Activated CD4-positive, CD25-positive, alpha-beta regulatory T cell treated with anti-CD3 and anti-CD28 coated beads, Interleukin-2, amount 50 U/mL, for 24 hours (primary cell): ENCODE measurements at regions not wholly inside any gene's neighbourhood (a gene's known extent, or its start where the extent isn't known, plus 50 kb on each side); places are given as distances from the start of the nearest gene placed in this dataset.

Source experiments
- ATAC-seq, 2 donors: fragments of 150-1000 bp; cut with Tn5 transposase; one replicate each; pipeline ENCODE4 v1.10.0; 2021; ENCODE audit warnings: mild to moderate bottlenecking in 1 of 2, moderate library complexity in 1 of 2

GRCh38 chr2:173649527-173650219 lies 295.0 kb downstream of the CDCA7 start:
- ATAC-seq = no peak

- no peak for ATAC-seq
Observed at GRCh38 chr2:173651891-173652290, 297.2 kb downstream of the CDCA7 start.

DNA sequence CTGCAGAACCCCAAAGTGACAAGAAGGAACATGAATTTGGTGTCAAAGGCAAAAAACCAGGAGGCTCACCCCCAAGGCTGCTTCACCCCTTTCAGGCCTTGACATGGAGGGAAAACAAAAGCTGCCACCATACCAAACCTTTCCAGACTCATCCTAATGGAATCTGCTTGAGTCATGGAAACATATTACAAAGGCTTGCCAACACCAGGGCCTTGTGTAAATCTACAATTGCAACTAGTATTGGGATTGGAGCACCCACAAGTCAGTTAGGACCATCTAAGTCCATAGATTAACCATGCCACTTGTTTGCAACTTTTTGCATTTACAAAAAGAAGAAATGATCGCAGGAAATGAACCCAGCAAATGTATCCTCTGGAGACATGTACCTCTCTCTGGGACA lies 297.6 kb downstream of the CDCA7 start:
- ATAC-seq = no peak

GRCh38 chr2:173652767-173653431 lies 298.2 kb downstream of the CDCA7 start:
- no peak for ATAC-seq

DNA sequence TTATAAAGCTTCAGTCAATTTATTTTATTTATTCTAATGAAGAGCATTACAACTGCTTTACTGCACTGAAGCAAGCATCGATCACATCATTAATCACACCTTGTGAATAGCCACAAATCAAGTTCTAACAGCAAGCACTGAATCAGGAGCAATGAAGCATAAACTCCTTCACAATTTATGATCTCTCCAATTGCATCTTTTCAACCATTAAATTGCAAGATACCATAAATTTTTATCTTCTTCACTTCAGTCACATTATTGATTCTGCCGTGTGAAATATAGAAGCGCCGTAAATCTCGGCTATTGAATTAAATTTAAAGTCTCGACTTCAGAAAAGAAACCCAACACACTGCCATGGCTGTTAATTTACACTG lies 298.7 kb downstream of the CDCA7 start:
- ATAC-seq = no peak

- ATAC-seq = no peak
Observed at GRCh38 chr2:173654161-173654895, 299.7 kb downstream of the CDCA7 start.

GRCh38 chr2:173654896-173655265 lies 300.2 kb downstream of the CDCA7 start:
- ATAC-seq = no peak

DNA sequence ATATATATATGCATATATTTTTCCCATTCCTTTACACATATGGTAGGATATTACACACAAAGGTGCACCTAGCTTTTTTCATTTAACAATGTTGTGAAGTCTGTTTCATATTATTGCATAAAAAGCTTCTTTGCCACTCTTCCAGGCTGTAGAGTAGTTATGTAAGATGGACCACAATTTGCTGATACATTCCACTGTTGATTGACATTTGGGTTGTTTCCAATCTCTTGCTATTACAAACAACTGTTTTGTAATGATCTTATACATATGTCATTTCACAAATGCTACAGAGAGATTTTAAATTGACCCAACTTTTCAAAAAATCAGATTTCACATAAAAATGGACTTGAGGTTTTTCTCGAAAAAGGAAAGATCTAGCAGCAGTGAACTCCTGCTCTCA lies 301.4 kb downstream of the CDCA7 start:
- ATAC-seq = no peak

GRCh38 chr2:173657996-173658717 lies 303.5 kb downstream of the CDCA7 start:
- ATAC-seq = no peak

- ATAC-seq = no peak
Observed at GRCh38 chr2:173658946-173659371, 304.3 kb downstream of the CDCA7 start.

DNA sequence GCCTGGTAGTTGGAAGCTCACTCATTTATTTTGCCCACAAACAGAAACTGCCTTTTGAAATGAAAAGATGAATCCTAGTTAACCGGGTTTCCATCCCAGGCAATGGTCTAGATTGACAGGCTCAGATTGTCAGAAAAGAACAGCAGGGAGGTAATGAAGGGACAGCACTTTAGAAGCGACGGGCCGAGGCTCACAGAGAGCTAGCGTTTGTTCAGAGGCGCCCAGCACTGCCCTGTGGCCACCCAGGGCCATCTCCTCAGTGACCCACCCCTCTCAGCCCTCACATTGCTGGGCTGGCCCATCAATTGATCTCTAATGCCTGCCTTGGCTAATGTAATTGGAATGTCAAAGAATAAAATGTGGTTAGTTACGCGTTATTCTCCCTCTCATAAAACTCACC lies 304.8 kb downstream of the CDCA7 start:
- ATAC-seq = no peak

- no peak for ATAC-seq
Observed at GRCh38 chr2:173661586-173661985, 303.6 kb downstream of the SP3 start.

DNA sequence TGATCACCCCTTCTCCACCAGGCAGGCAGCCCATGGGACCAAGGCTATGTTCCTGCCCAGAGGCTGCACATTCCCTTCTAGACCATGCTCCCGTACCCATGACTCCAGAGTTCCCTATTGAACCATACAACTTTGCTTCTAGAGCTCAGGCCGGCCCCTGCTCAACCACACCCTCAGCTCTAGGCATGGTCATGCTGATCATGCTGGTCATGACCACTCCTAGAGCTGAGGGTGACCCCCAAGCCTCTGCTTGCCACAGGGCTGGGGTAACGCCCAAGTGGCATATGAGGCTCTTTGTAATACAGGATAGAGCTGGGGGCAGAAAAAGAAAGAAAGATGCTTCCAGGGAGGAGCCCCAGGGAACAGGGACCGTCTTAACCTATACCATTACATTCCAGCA lies 301.8 kb downstream of the SP3 start:
- no peak for ATAC-seq

GRCh38 chr2:173663835-173664512 lies 301.2 kb downstream of the SP3 start:
- ATAC-seq = no peak

DNA sequence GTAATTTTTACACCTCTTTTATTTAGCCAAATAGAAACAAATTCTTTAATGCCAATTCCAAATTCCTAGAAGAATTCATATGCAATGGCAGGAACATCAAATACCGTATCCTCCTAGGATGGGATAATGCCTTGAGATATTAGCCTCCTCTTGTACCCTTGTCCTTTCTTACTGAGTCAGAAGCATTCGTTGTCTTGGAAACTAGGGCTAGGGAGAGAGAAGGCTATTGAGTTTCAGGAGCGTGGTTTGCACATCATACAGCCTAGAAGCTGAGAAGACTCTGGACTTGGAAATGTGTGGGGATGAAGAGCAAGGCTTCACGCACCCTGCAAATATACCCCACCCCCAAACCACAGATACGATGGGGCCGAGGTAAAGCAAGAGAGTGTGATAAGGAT lies 300.7 kb downstream of the SP3 start:
- ATAC-seq = no peak

DNA sequence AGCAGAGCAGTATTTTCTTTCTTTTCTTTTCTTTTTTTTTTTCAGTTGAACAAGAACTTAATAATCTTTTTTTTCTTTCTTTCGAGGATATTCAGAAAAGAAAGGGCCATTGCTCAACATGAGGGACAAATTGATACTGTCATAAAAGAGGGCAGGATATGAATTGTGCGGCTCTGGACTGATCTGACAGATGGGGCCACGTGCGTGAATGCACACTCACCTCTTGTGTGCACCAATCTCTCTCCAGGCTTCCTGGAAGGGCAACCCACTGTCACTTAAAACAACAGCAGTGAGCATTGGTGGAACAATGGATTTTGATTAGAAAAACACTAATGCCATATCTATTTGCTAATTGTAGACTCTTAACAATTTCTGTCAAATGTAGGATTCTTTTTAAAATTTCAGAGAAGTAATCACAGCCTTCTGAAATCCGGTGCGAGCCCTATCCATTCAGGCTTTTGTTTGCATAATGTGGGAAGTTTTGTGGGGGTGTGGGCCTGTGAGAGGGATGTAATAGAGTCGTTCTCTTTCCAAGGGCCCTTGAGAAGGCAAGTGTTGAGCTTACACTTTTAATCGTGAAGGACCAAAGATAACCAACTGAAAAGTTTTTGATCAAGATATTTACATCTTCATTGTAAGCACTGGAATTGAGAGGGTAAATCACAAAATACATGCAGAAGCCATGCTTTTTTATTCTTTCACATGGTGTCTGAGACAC lies 298.8 kb downstream of the SP3 start:
- ATAC-seq = no peak

DNA sequence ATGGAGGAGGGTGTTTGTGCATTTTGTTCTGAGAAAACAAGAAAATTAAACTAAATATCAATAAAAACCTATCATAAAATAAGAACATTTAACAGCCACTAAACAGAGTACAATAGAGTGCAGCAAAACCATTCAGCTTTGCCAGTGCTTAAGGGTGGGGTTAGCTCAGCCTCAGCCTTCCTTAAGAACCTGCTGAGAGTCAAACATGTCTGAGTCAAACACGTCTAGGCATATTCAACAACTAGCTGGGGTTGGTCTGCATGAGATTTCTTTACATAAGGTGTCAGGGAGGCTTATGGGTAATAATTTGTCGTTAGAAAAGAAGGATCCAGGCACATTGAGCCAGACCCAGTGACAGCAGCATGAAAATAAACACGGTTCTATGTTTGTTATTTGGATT lies 298.2 kb downstream of the SP3 start:
- ATAC-seq = no peak

DNA sequence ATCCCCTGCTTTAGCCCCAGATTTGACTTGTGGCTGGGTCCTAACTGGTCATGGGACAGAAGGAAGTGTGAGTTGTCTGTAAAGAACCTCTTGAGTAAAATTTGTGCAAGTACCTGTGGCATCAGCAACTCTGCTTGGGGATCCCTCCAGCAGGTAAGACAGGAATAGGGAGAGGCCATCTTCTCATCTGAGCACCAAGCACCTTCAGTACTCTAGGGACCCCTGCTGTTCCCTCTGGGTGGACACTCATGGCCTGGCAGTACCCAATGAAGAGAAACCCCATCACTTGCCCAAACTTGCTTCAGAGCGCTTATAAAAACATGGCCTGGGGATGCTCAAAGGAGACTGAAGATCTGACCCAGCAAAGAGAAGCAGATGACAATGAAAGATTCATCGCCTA lies 297.8 kb downstream of the SP3 start:
- no peak for ATAC-seq

DNA sequence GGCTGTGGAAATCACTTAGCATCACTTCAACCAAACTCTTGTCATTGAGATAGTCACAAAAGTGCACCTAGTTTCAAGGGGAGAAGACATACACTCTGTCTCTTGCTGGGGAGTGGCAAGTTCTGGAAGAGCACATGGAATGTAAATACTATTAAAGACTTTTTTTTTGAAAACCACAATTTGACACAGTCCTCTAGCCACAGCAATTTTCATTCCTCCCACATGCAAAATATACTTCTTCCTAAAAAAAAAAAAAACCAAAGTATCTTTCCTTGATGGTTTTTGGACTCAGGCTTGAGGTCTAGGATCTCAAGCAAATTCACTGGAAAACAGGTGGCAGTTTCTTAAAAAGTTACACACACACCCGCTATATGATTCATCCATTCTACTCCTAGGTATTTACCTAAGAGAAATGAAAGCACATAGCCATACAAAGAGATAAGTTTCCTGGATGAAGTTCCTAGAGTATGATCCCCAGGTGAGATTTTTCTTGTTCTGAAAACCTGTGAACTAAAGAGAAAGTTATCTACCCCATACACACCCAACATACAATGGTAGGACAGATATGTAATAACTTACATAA lies 295.8 kb downstream of the SP3 start:
- no peak for ATAC-seq

- no peak for ATAC-seq
Observed at GRCh38 chr2:173669888-173670287, 295.3 kb downstream of the SP3 start.

DNA sequence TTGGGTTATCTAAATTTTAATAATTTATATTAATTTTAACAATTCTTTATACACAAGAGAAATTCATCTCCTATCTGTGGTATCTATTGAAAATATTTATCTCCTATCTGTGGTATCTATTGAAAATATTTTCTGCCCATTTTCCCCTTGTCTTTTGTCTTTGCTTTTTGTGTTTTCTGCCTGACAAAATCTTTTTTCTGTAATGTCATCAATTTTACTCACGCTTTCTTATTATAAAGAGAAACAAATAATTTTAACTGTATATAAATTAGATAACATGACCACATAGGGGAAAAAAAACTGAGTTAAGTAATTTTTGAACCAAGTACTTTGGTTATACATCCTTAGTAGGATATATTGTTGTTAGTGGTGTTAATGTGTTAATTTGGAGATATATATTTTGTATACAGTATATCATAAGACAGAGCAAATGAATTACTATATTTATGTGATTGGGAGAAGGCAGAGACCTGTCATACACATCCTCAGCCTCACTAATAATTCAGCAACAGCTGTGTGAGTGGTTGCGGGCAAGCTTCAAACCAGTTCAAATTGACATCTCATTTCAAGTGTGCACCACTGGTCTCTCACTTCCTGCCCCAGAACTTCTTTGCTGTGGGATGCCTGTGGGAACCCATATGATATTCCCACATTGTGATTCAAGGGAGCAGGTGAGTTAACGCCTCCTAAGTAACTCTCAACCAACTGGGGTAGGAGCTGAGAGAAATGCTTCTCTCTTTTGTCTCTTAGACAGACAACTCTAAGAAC lies 292.4 kb downstream of the SP3 start:
- ATAC-seq = no peak
